Forelimb muscle (tissue), 1 donor: ENCODE measurements at regions not wholly inside any gene's neighbourhood (a gene's known extent, or its start where the extent isn't known, plus 50 kb on each side); places are given as distances from the start of the nearest gene placed in this dataset.

Experiments
- DNase-seq: peaks from one replicate; pipeline ENCODE4 v3.0.0-alpha.2; 2013; ENCODE audit warnings: low read depth

GRCh38 chr6:50217841-50218240, 168.1 kb upstream of the DEFB112 start:
- no peak for DNase-seq

GRCh38 chr6:50236164-50236563, 186.4 kb upstream of the DEFB112 start:
- no peak for DNase-seq

GRCh38 chr6:50239853-50240252, 190.1 kb upstream of the DEFB112 start:
- DNase-seq = no peak

- DNase-seq = no peak
Measured at GRCh38 chr6:50240986-50241385, 191.3 kb upstream of the DEFB112 start.

GRCh38 chr6:50249493-50249892, 199.8 kb upstream of the DEFB112 start:
- DNase-seq = no peak

GRCh38 chr6:50257322-50257721, 207.6 kb upstream of the DEFB112 start:
- no peak for DNase-seq

- no peak for DNase-seq
Measured at GRCh38 chr6:50259903-50260302, 210.2 kb upstream of the DEFB112 start.

GRCh38 chr6:50264995-50265571, 215.4 kb upstream of the DEFB112 start:
- DNase-seq = peak; percentile 1

- no peak for DNase-seq
Measured at GRCh38 chr6:50270415-50270814, 220.7 kb upstream of the DEFB112 start.

GRCh38 chr6:50271266-50271665, 221.5 kb upstream of the DEFB112 start:
- DNase-seq = no peak

- DNase-seq = no peak
Measured at GRCh38 chr6:50271817-50272216, 222.1 kb upstream of the DEFB112 start.

GRCh38 chr6:50272611-50273010, 222.9 kb upstream of the DEFB112 start:
- no peak for DNase-seq

GRCh38 chr6:50276771-50277261, 227.1 kb upstream of the DEFB112 start:
- no peak for DNase-seq

- no peak for DNase-seq
Measured at GRCh38 chr6:50277774-50278173, 228.0 kb upstream of the DEFB112 start.

GRCh38 chr6:50278663-50279062, 228.9 kb upstream of the DEFB112 start:
- DNase-seq = no peak

- DNase-seq = no peak
Measured at GRCh38 chr6:50285735-50286134, 236.0 kb upstream of the DEFB112 start.

GRCh38 chr6:50288241-50288640, 238.5 kb upstream of the DEFB112 start:
- no peak for DNase-seq

GRCh38 chr6:50288881-50289280, 239.2 kb upstream of the DEFB112 start:
- DNase-seq = no peak

GRCh38 chr6:50289366-50289765, 239.6 kb upstream of the DEFB112 start:
- DNase-seq = no peak

GRCh38 chr6:50301307-50301706, 251.6 kb upstream of the DEFB112 start:
- DNase-seq = no peak

- no peak for DNase-seq
Measured at GRCh38 chr6:50305660-50306059, 255.9 kb upstream of the DEFB112 start.

- DNase-seq = no peak
Measured at GRCh38 chr6:50318536-50318935, 268.8 kb upstream of the DEFB112 start.

GRCh38 chr6:50330347-50330746, 280.6 kb upstream of the DEFB112 start:
- DNase-seq = no peak

- no peak for DNase-seq
Measured at GRCh38 chr6:50330963-50331362, 281.2 kb upstream of the DEFB112 start.
